EH (cell line): ENCODE measurements at regions not wholly inside any gene's neighbourhood (a gene's known extent, or its start where the extent isn't known, plus 50 kb on each side); places are given as distances from the start of the nearest gene placed in this dataset.
A peak's percentile ranks its signal among the peaks of the same experiment; 100 is the strongest.
"Not testable (repeated sequence)": the region's sequence is repeated elsewhere in the genome, so short reads cannot be mapped to it uniquely, and the experiment has no call there.

Experiments
- DNase-seq: peaks from one replicate; pipeline ENCODE4 v3.0.0-alpha.2; 2015; ENCODE audit warnings: low read depth

- peak; percentile 22 for DNase-seq
These were observed 252.6 kb downstream of the TMEM47 start for GRCh38 chrX:34404386-34405070.

- DNase-seq = peak; percentile 34
These were observed 255.7 kb downstream of the TMEM47 start for GRCh38 chrX:34401411-34401810.

GRCh38 chrX:34382416-34382815 lies 250.3 kb upstream of the FAM47A start:
- DNase-seq = peak; percentile 89

GRCh38 chrX:34381241-34381640 lies 249.1 kb upstream of the FAM47A start:
- DNase-seq = peak; percentile 72

- DNase-seq = peak; percentile 50
These were observed 247.8 kb upstream of the FAM47A start for GRCh38 chrX:34379891-34380290.

GRCh38 chrX:34377645-34378044 lies 245.5 kb upstream of the FAM47A start:
- DNase-seq = no peak

GRCh38 chrX:34371754-34372153 lies 239.6 kb upstream of the FAM47A start:
- DNase-seq = peak; percentile 37

GRCh38 chrX:34365471-34365870 lies 233.4 kb upstream of the FAM47A start:
- DNase-seq = peak; percentile 55

- DNase-seq = peak; percentile 2
These were observed 218.6 kb upstream of the FAM47A start for GRCh38 chrX:34350561-34351335.

GRCh38 chrX:34343001-34343400 lies 210.9 kb upstream of the FAM47A start:
- no peak for DNase-seq

- no peak for DNase-seq
These were observed 209.7 kb upstream of the FAM47A start for GRCh38 chrX:34341814-34342213.

- DNase-seq = no peak
These were observed 209.1 kb upstream of the FAM47A start for GRCh38 chrX:34341258-34341657.

GRCh38 chrX:34338046-34338445 lies 205.9 kb upstream of the FAM47A start:
- DNase-seq = no peak

- DNase-seq = not testable (repeated sequence)
These were observed 203.3 kb upstream of the FAM47A start for GRCh38 chrX:34335376-34335775.

- DNase-seq = peak; percentile 0
These were observed 200.2 kb upstream of the FAM47A start for GRCh38 chrX:34332334-34332733.

GRCh38 chrX:34325460-34325859 lies 193.3 kb upstream of the FAM47A start:
- DNase-seq = no peak

GRCh38 chrX:34320424-34320823 lies 188.3 kb upstream of the FAM47A start:
- DNase-seq = not testable (repeated sequence)

- DNase-seq = peak; percentile 32
These were observed 168.8 kb upstream of the FAM47A start for GRCh38 chrX:34300871-34301270.

GRCh38 chrX:34299451-34299967 lies 167.4 kb upstream of the FAM47A start:
- no peak for DNase-seq

- no peak for DNase-seq
These were observed 162.6 kb upstream of the FAM47A start for GRCh38 chrX:34294665-34295064.

- DNase-seq = no peak
These were observed 156.7 kb upstream of the FAM47A start for GRCh38 chrX:34288782-34289181.

- no peak for DNase-seq
These were observed 147.9 kb upstream of the FAM47A start for GRCh38 chrX:34279866-34280560.

GRCh38 chrX:34275699-34276098 lies 143.6 kb upstream of the FAM47A start:
- DNase-seq = no peak
